Stomach (tissue), 8 donors: ENCODE measurements at regions not wholly inside any gene's neighbourhood (a gene's known extent, or its start where the extent isn't known, plus 50 kb on each side); places are given as distances from the start of the nearest gene placed in this dataset.

Source experiments
- DNase-seq, 2 donors: peaks; one replicate each; pipeline versions ENCODE4 v3.0.0 to v3.0.0-alpha.2; 2013 to 2019
- H3K27ac ChIP-seq, 5 donors: fragments of 200-600 bp in 4 of 5; sonication (generic) in 4 of 5; one replicate each; pipeline ENCODE4 v1.5.1; 2013 to 2019; ENCODE audit warnings: mild to moderate bottlenecking in 1 of 5, moderate library complexity in 1 of 5
- H3K27me3 ChIP-seq, 3 donors: fragments of 200-600 bp; sonication (generic); one replicate each; pipeline ENCODE4 v1.5.1; 2017 to 2019; ENCODE audit warnings: mixed run types in 1 of 3
- H3K36me3 ChIP-seq, 4 donors: fragments of 200-600 bp; sonication (generic); 1 replicate in 3 of 4; 2 replicates in 1 of 4; pipeline ENCODE4 v1.5.1; 2016 to 2019
- H3K4me1 ChIP-seq, 4 donors: fragments of 200-600 bp; sonication (generic); one replicate each; pipeline ENCODE4 v1.5.1; 2016 to 2019
- H3K4me3 ChIP-seq, 4 donors: fragments of 200-600 bp; sonication (generic) in 3 of 4; one replicate each; pipeline ENCODE4 v1.5.1; 2016 to 2019; ENCODE audit warnings: mild to moderate bottlenecking in 1 of 4
- H3K9me3 ChIP-seq, 4 donors: fragments of 200-600 bp; sonication (generic); one replicate each; pipeline ENCODE4 v1.5.1; 2016 to 2019
- EP300 ChIP-seq: sonication (generic); formaldehyde crosslinking; IDR thresholded peaks from one replicate; pipeline ENCODE4 v1.6.1; 2017; ENCODE audit warnings: antibody characterized with exemption
- POLR2A ChIP-seq, 4 donors: fragments of 450-650 bp; IDR thresholded peaks; one replicate each; pipeline ENCODE4 v1.6.1; 2016; ENCODE audit warnings: antibody characterized with exemption in 4 of 4, control low read depth in 2 of 4, mild to moderate bottlenecking in 1 of 4, moderate library complexity in 1 of 4
- POLR2AphosphoS5 ChIP-seq, 3 donors: sonication (generic); formaldehyde crosslinking; IDR thresholded peaks; one replicate each; pipeline ENCODE4 v1.6.1; 2016; ENCODE audit warnings: antibody characterized with exemption in 3 of 3
- WGBS, 5 donors: extraction: QIAGEN DNeasy Blood & Tissue Kit in 3 of 5; methylation state at CpG; one replicate each; pipeline versions ENCODE4 v1.1.5 to v1.1.7; 2013 to 2018; 5-methylcytosine and 5-hydroxymethylcytosine counted together
- intact Hi-C: fragments of 100-400 bp; cut with DNase I; formaldehyde crosslinking; loops from one replicate; pipeline ENCODE4 v1.15.1; 2023; ENCODE audit warnings: low total_unique reads
- TF ChIP-seq, protein P1 (sequence below), 7 experiments: fragments of 450-650 bp in 4 of 7; fragments of 200-600 bp in 3 of 7; sonication (generic) in 3 of 7; IDR thresholded peaks; one replicate each; pipeline ENCODE4 v1.5.1; 2016 to 2019; ENCODE audit warnings: antibody characterized with exemption in 7 of 7, control low read depth in 2 of 7, mild to moderate bottlenecking in 1 of 7
- donor health status: healthy with polysubstance abuse.
- donor health status: Bipolar disorder and iron deficiency.
- donor health status: healthy.

DNA sequence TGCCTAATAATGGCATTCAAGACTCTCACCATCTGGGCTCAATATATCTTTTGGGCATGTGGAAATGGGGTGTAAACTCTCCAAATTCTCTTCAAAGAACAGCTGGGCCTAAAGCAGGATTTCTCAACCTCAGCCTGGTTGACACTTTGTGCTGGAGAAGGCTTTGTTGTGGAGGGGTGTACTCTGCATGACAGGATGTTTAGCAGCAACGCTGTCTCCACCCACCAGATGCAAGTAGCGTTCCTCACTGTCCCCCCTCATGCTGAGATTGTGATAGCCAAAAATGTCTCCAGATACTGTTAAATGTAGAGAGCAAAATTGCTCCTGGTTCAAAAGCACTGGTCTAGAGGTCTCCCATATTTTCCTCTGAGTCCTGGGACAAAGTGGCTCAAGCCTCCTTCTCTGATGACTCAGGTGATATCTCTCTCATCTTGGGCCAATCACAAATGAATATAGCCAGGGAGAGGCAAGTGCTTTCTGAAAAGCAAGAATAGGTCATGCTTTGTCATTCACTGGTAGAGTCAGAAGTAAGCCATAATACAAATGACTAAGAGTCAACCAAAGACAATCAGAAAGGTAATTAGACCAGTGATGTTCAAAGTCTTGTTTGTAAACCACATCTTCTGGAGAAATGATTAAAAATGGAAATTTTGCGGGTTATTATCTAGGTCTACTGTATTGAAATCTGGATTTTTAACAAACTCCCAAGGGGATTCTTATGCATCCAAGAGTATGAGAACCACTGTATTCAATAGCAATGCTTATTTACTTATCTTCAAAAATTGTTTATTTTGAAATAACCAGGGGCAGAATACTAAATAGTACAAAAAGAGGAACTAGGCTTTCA lies 330.8 kb downstream of the PTEN start:
- intact Hi-C loops, result no loop called here
- Histone ChIP-seq H3K4me3 (no peak overlapping the region), H3K4me1 (no peaks in the 10 kb centered on the region), H3K9me3 (no peaks in the 10 kb centered on the region), H3K27me3 (no peaks in the 10 kb centered on the region), H3K36me3 (no peaks in the 10 kb centered on the region), H3K27ac (no peak overlapping the region)
- TF ChIP-seq POLR2A (IDR thresholded peaks at IDR 0.05) (no peak), POLR2AphosphoS5 (IDR thresholded peaks at IDR 0.05) (no peak), EP300 (no peak)
- TF ChIP-seq, protein P1, sequence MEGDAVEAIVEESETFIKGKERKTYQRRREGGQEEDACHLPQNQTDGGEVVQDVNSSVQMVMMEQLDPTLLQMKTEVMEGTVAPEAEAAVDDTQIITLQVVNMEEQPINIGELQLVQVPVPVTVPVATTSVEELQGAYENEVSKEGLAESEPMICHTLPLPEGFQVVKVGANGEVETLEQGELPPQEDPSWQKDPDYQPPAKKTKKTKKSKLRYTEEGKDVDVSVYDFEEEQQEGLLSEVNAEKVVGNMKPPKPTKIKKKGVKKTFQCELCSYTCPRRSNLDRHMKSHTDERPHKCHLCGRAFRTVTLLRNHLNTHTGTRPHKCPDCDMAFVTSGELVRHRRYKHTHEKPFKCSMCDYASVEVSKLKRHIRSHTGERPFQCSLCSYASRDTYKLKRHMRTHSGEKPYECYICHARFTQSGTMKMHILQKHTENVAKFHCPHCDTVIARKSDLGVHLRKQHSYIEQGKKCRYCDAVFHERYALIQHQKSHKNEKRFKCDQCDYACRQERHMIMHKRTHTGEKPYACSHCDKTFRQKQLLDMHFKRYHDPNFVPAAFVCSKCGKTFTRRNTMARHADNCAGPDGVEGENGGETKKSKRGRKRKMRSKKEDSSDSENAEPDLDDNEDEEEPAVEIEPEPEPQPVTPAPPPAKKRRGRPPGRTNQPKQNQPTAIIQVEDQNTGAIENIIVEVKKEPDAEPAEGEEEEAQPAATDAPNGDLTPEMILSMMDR (IDR thresholded peaks at IDR 0.05), result no peak
- peak in 1 of 2 donors; percentile 58 for DNase-seq
- WGBS, 5 donors, result 75 to 95% (median 81%) methylated on average over 3 of the region's 3 CpGs

DNA sequence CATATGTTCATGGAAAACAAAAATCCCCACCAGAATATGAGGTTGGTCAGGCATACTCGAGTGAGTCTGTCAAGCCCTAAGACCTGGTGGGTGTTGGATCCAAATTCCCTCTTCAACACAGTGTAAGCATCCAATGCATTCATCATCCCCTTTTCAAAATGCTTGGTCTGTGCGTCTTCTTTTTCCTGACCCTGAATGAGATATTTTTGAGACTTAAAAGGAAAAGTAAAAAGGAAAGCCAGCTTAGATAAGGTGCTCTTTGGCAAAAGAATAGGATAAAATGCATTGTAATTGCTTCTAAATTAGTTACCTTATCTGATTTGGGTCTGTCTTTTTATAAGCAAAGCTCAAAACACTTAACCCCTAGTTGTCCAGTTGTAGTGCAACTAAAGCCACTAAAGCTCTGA lies 331.5 kb downstream of the PTEN start:
- DNase-seq, result peak in 1 of 2 donors; percentile 27
- WGBS, 5 donors, result 11 to 43% (median 21%) methylated on average over 2 of the region's 2 CpGs
- Histone ChIP-seq H3K27me3 (no peaks in the 10 kb centered on the region), H3K27ac (no peak overlapping the region), H3K36me3 (no peaks in the 10 kb centered on the region), H3K9me3 (no peaks in the 10 kb centered on the region), H3K4me3 (no peak overlapping the region), H3K4me1 (no peaks in the 10 kb centered on the region)
- intact Hi-C loops, result no loop called here
- TF ChIP-seq, protein P1 (IDR thresholded peaks at IDR 0.05), result no peak
- TF ChIP-seq POLR2AphosphoS5 (IDR thresholded peaks at IDR 0.05) (no peak), EP300 (no peak), POLR2A (IDR thresholded peaks at IDR 0.05) (no peak)

DNA sequence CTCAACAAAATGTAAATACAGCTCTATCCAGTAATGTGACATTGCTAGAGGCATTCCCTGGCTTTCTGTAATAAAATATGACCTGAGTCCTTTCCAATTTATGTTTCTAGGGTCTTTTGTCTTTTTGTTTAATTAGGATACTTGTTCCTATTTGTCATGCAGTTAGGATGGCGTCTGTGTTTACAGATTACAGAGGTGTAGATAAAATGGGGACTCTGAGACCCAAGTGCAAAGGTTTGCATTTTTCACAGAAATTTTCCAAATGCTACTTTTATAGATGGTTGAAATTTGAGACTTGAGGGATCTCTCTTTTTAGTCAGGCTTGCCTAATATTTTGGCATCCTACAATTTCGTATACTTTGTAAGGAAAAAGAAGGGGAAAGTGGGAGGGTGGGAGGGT lies 332.4 kb downstream of the PTEN start:
- 63 to 76% (median 71%) methylated on average over 2 of the region's 2 CpGs for WGBS, 5 donors
- DNase-seq, result peak in 1 of 2 donors; percentile 42
- TF ChIP-seq EP300, result no peak
- TF ChIP-seq POLR2A (IDR thresholded peaks at IDR 0.05), result no peak
- TF ChIP-seq, protein P1 (IDR thresholded peaks at IDR 0.05), result no peak
- TF ChIP-seq POLR2AphosphoS5 (IDR thresholded peaks at IDR 0.05), result no peak

GRCh38 chr10:88196291-88196690 lies 332.9 kb downstream of the PTEN start:
- Histone ChIP-seq H3K27ac (no peak overlapping the region), H3K36me3 (no peaks in the 10 kb centered on the region), H3K27me3 (no peaks in the 10 kb centered on the region), H3K4me3 (no peak overlapping the region), H3K9me3 (no peaks in the 10 kb centered on the region), H3K4me1 (no peaks in the 10 kb centered on the region)
- WGBS, 5 donors, result 43 to 67% (median 47%) methylated on average over 1 of the region's 1 CpG
- intact Hi-C loops, result no loop called here
- DNase-seq, result peak in 1 of 2 donors; percentile 67
- TF ChIP-seq POLR2AphosphoS5 (IDR thresholded peaks at IDR 0.05) (no peak), EP300 (no peak), POLR2A (IDR thresholded peaks at IDR 0.05) (no peak)
- TF ChIP-seq, protein P1 (IDR thresholded peaks at IDR 0.05), result no peak

More for the DNA sequence above, 332.4 kb downstream of the PTEN start:
- intact Hi-C loops, result no loop called here
- no peak overlapping the region for H3K27ac ChIP-seq
- H3K36me3 ChIP-seq, result no peaks in the 10 kb centered on the region
- no peaks in the 10 kb centered on the region for H3K9me3 ChIP-seq
- no peaks in the 10 kb centered on the region for H3K4me1 ChIP-seq
- no peaks in the 10 kb centered on the region for H3K27me3 ChIP-seq
- no peak overlapping the region for H3K4me3 ChIP-seq
